GM06990 (cell line): ENCODE measurements at regions not wholly inside any gene's neighbourhood (a gene's known extent, or its start where the extent isn't known, plus 50 kb on each side); places are given as distances from the start of the nearest gene placed in this dataset.

Source experiments
- DNase-seq: peaks from one replicate; pipeline ENCODE4 v3.0.0-alpha.2; 2011; ENCODE audit not compliant: insufficient read length; ENCODE audit errors: extremely low read depth
- H3K27me3 ChIP-seq: replicated peaks from 2 replicates; pipeline ENCODE4 v1.6.0; 2011; ENCODE audit warnings: low read length; ENCODE audit not compliant: control insufficient read depth, insufficient read depth
- H3K36me3 ChIP-seq: 2 replicates; pipeline ENCODE4 v1.5.1; 2011; ENCODE audit warnings: low read length; ENCODE audit not compliant: control insufficient read depth, insufficient read depth
- H3K4me3 ChIP-seq: replicated peaks from 2 replicates; pipeline ENCODE4 v1.5.1; 2011; ENCODE audit warnings: low read depth, mild to moderate bottlenecking, control low read depth, low read length
- CTCF ChIP-seq: IDR thresholded peaks from 2 replicates; pipeline ENCODE4 v1.5.1; 2011; ENCODE audit warnings: low read length, control low read depth, mild to moderate bottlenecking, inconsistent platforms; ENCODE audit not compliant: insufficient read depth, poor library complexity, severe bottlenecking

- no peaks in the 10 kb centered on the region; the same call in 1 of the 2 replicates for H3K27me3 ChIP-seq
- no peak for TF ChIP-seq CTCF
- no peak overlapping the region for H3K4me3 ChIP-seq
- no peak for DNase-seq
- H3K36me3 ChIP-seq = no peaks in the 10 kb centered on the region
Measured at GRCh38 chr21:35732788-35733187, 327.5 kb downstream of the SETD4 start.

- H3K4me3 ChIP-seq = no peak overlapping the region
- TF ChIP-seq CTCF = no peak
- no peak for DNase-seq
- no peaks in the 10 kb centered on the region for H3K36me3 ChIP-seq
- H3K27me3 ChIP-seq = no peaks in the 10 kb centered on the region; the same call in 1 of the 2 replicates
Measured at GRCh38 chr21:35730325-35730724, 330.0 kb downstream of the SETD4 start.

- TF ChIP-seq CTCF = no peak
- no peak for DNase-seq
- no peak overlapping the region for H3K4me3 ChIP-seq
- H3K27me3 ChIP-seq = no peaks in the 10 kb centered on the region; the same call in 1 of the 2 replicates
- H3K36me3 ChIP-seq = no peaks in the 10 kb centered on the region
Measured at GRCh38 chr21:35727830-35728229, 332.5 kb downstream of the SETD4 start.

- no peak for TF ChIP-seq CTCF
- H3K36me3 ChIP-seq = no peaks in the 10 kb centered on the region
Measured at GRCh38 chr21:35724156-35724555, 336.2 kb downstream of the SETD4 start.

GRCh38 chr21:35721701-35722100, 338.6 kb downstream of the SETD4 start:
- Histone ChIP-seq H3K27me3 (0 out of 2 replicates have a peak, but pooled peaks cover 2% of the 10 kb centered on the region), H3K4me3 (no peak overlapping the region), H3K36me3 (no peaks in the 10 kb centered on the region)
- TF ChIP-seq CTCF = no peak
- no peak for DNase-seq

More at GRCh38 chr21:35724156-35724555, 336.2 kb downstream of the SETD4 start:
- DNase-seq = no peak
- no peaks in the 10 kb centered on the region for H3K27me3 ChIP-seq
- no peak overlapping the region for H3K4me3 ChIP-seq

GRCh38 chr21:35720208-35720731, 340.1 kb downstream of the SETD4 start:
- Histone ChIP-seq H3K36me3 (no peaks in the 10 kb centered on the region), H3K27me3 (0 out of 2 replicates have a peak, but pooled peaks cover 2% of the 10 kb centered on the region), H3K4me3 (no peak overlapping the region)
- DNase-seq = no peak
- no peak for TF ChIP-seq CTCF
